WTC11 (cell line): ENCODE measurements at regions not wholly inside any gene's neighbourhood (a gene's known extent, or its start where the extent isn't known, plus 50 kb on each side); places are given as distances from the start of the nearest gene placed in this dataset.

Experiments
- ATAC-seq: fragments of 200-7000 bp; cut with Tn5 transposase; 2 replicates; pipeline ENCODE4 v1.10.0; 2021; ENCODE audit warnings: mild to moderate bottlenecking, moderate library complexity
- CTCF ChIA-PET: fragments of 300-600 bp; sonication (Branson Sonifier 250); formaldehyde crosslinking; loops from one replicate; lab custom pipeline; 2021; ENCODE audit warnings: antibody characterized with exemption; lab: Charles Lee
- POLR2A ChIA-PET: fragments of 350-600 bp; sonication (Branson Sonifier 250); formaldehyde crosslinking; loops from one replicate; lab custom pipeline; 2021; ENCODE audit warnings: antibody characterized with exemption; lab: Charles Lee
- DNase-seq: peaks from one replicate; pipeline ENCODE4 v3.0.0; 2021; ENCODE audit warnings: low spot score
- H3K27ac Mint-ChIP-seq: 2 replicates; pipeline ENCODE4 v1.8.0; 2021; ENCODE audit warnings: mixed read lengths
- H3K27me3 Mint-ChIP-seq: 2 replicates; pipeline ENCODE4 v1.8.0; 2021; ENCODE audit warnings: low read depth, mild to moderate bottlenecking, moderate library complexity, mixed read lengths
- H3K36me3 Mint-ChIP-seq: 2 replicates; pipeline ENCODE4 v1.8.0; 2021; ENCODE audit warnings: mixed read lengths
- H3K4me1 Mint-ChIP-seq: 2 replicates; pipeline ENCODE4 v1.8.0; 2022; ENCODE audit warnings: mixed read lengths
- H3K4me3 Mint-ChIP-seq: 2 replicates; pipeline ENCODE4 v1.8.0; 2021; ENCODE audit warnings: mild to moderate bottlenecking, moderate library complexity, mixed read lengths
- H3K9me3 Mint-ChIP-seq: 2 replicates; pipeline ENCODE4 v1.8.0; 2021; ENCODE audit warnings: mixed read lengths
- CREB1 ChIP-seq: sonication (generic); formaldehyde crosslinking; IDR thresholded peaks from 2 replicates; pipeline ENCODE4 v1.8.0; 2023; ENCODE audit warnings: mild to moderate bottlenecking, missing genetic modification reagents
- FOXK1 ChIP-seq: sonication (generic); formaldehyde crosslinking; IDR thresholded peaks from 2 replicates; pipeline ENCODE4 v1.8.0; 2022; ENCODE audit warnings: mild to moderate bottlenecking, moderate library complexity, missing genetic modification reagents
- IRF2 ChIP-seq: sonication (generic); formaldehyde crosslinking; IDR thresholded peaks from 2 replicates; pipeline ENCODE4 v1.8.0; 2022; ENCODE audit warnings: low read depth, missing genetic modification reagents, borderline replicate concordance
- JAZF1 ChIP-seq: fragments of 250-450 bp; sonication (Bioruptor Pico); IDR thresholded peaks from 2 replicates; pipeline ENCODE4 v1.9.0; 2021; ENCODE audit warnings: moderate library complexity, mild to moderate bottlenecking, inconsistent platforms
- JUN ChIP-seq: sonication (generic); formaldehyde crosslinking; IDR thresholded peaks from 2 replicates; pipeline ENCODE4 v1.8.0; 2023; ENCODE audit warnings: mild to moderate bottlenecking, missing genetic modification reagents
- NFATC4 ChIP-seq: fragments of 250-450 bp; sonication (Bioruptor Pico); IDR thresholded peaks from 2 replicates; pipeline ENCODE4 v1.9.0; 2021; ENCODE audit warnings: mild to moderate bottlenecking
- NFE2L1 ChIP-seq: sonication (generic); formaldehyde crosslinking; IDR thresholded peaks from 2 replicates; pipeline ENCODE4 v1.8.1; 2023; ENCODE audit warnings: missing genetic modification reagents
- NFYB ChIP-seq: sonication (generic); formaldehyde crosslinking; conservative IDR thresholded peaks from 2 replicates; pipeline ENCODE4 v1.8.0; 2022; ENCODE audit warnings: low read depth, missing genetic modification reagents
- NR1H2 ChIP-seq: sonication (generic); formaldehyde crosslinking; IDR thresholded peaks from 2 replicates; pipeline ENCODE4 v1.9.0; 2021; ENCODE audit warnings: mild to moderate bottlenecking, moderate library complexity, missing genetic modification reagents
- PRRX2 ChIP-seq: fragments of 250-450 bp; sonication (Bioruptor Pico); IDR thresholded peaks from 2 replicates; pipeline ENCODE4 v1.8.0; 2021; ENCODE audit warnings: mild to moderate bottlenecking
- SMAD4 ChIP-seq: sonication (generic); formaldehyde crosslinking; IDR thresholded peaks from 2 replicates; pipeline ENCODE4 v1.8.0; 2022; ENCODE audit warnings: mild to moderate bottlenecking, missing genetic modification reagents
- TP53 ChIP-seq: sonication (generic); formaldehyde crosslinking; IDR thresholded peaks from 2 replicates; pipeline ENCODE4 v1.8.1; 2023; ENCODE audit warnings: mild to moderate bottlenecking, missing genetic modification reagents
- ZNF138 ChIP-seq: sonication (generic); formaldehyde crosslinking; conservative IDR thresholded peaks from 2 replicates; pipeline ENCODE4 v1.8.1; 2022; ENCODE audit warnings: mild to moderate bottlenecking, moderate library complexity, missing genetic modification reagents
- ZNF219 ChIP-seq: sonication (generic); formaldehyde crosslinking; IDR thresholded peaks from 2 replicates; pipeline ENCODE4 v1.8.0; 2023; ENCODE audit warnings: missing genetic modification reagents, mild to moderate bottlenecking, borderline replicate concordance
- ZNF232 ChIP-seq: sonication (generic); formaldehyde crosslinking; IDR thresholded peaks from 2 replicates; pipeline ENCODE4 v1.8.0; 2022; ENCODE audit warnings: mild to moderate bottlenecking, missing genetic modification reagents
- ZNF317 ChIP-seq: sonication (generic); formaldehyde crosslinking; IDR thresholded peaks from 2 replicates; pipeline ENCODE4 v1.8.1; 2023; ENCODE audit warnings: low read depth, mild to moderate bottlenecking, moderate library complexity, missing genetic modification reagents, borderline replicate concordance
- ZNF396 ChIP-seq: fragments of 250-450 bp; sonication (Bioruptor Pico); IDR thresholded peaks from 2 replicates; pipeline ENCODE4 v1.8.0; 2021; ENCODE audit warnings: mild to moderate bottlenecking, moderate library complexity, borderline replicate concordance
- TF ChIP-seq, protein P1 (sequence below): sonication (generic); formaldehyde crosslinking; IDR thresholded peaks from 2 replicates; pipeline ENCODE4 v1.8.0; 2022; ENCODE audit warnings: mild to moderate bottlenecking, missing genetic modification reagents
- TF ChIP-seq, protein P2 (sequence below): sonication (generic); formaldehyde crosslinking; conservative IDR thresholded peaks from 2 replicates; pipeline ENCODE4 v1.8.1; 2022; ENCODE audit warnings: mild to moderate bottlenecking, missing genetic modification reagents
- TF ChIP-seq, protein P3 (sequence below): sonication (generic); formaldehyde crosslinking; IDR thresholded peaks from 2 replicates; pipeline ENCODE4 v1.8.1; 2022; ENCODE audit warnings: mild to moderate bottlenecking, missing genetic modification reagents, moderate library complexity, borderline replicate concordance
- TF ChIP-seq, protein P4 (sequence below): sonication (generic); formaldehyde crosslinking; IDR thresholded peaks from 2 replicates; pipeline ENCODE4 v1.8.1; 2022; ENCODE audit warnings: mild to moderate bottlenecking, moderate library complexity, missing genetic modification reagents
- TF ChIP-seq, protein P5 (sequence below): fragments of 250-450 bp; sonication (Bioruptor Pico); IDR thresholded peaks from 2 replicates; pipeline ENCODE4 v2.1.2; 2022; ENCODE audit warnings: mild to moderate bottlenecking, moderate library complexity
- TF ChIP-seq, protein P6 (sequence below): sonication (generic); formaldehyde crosslinking; IDR thresholded peaks from 2 replicates; pipeline ENCODE4 v1.8.0; 2022; ENCODE audit warnings: mild to moderate bottlenecking, missing genetic modification reagents
- TF ChIP-seq, protein P7 (sequence below): sonication (generic); formaldehyde crosslinking; IDR thresholded peaks from 2 replicates; pipeline ENCODE4 v1.8.1; 2023; ENCODE audit warnings: mild to moderate bottlenecking, missing genetic modification reagents, moderate library complexity
- TF ChIP-seq, protein P8 (sequence below): sonication (generic); formaldehyde crosslinking; IDR thresholded peaks from 2 replicates; pipeline ENCODE4 v1.8.1; 2023; ENCODE audit warnings: mild to moderate bottlenecking, missing genetic modification reagents, moderate library complexity
- TF ChIP-seq, protein P9 (sequence below): sonication (generic); formaldehyde crosslinking; IDR thresholded peaks from 2 replicates; pipeline ENCODE4 v1.8.0; 2023; ENCODE audit warnings: missing genetic modification reagents

DNA sequence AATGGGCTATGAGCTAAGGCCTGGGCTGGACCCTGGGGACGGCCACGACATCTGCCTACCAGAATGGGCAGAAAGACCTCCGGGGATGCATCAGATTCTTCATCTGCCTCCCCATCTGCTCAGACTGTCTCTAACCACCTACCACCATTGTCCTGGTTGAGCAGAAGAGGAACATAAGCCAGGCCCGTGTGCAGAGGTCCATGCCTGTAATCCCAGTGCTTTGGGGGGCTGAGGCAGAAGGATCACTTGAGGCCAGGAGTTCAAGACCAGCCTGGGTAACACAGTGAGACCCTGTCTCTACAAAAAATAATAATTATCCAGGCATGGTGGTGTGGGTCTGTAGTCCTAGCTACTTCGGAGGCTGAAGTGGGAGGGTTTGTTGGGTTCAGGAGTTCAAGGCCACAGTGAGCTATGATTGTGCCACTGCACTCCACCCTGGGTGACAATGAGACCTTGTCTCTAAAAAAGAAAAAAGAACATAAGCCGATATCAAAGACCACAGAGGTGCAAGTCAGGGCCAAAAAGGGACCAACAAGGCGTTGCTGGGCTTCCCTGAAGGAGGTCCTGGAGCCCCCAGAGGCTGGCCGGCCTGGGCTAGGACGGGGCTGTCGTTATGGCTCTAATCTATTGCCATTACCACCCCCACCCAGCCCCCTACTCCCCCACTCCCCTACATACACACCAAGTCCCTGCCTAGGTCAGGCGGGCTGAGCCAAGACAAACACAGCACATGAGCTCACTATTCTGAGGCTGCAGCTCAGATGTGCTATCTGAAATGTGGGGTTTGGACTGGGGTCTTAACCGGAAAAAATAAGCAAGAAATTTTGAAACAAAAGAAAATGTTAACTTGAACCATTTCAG lies 239.2 kb upstream of the RAB4A start:
- POLR2A ChIA-PET = no interaction called here
- H3K27ac Mint-ChIP-seq = no peak overlapping the region
- CTCF ChIA-PET = interaction anchor here (0.7 to 1.4 kb wide), 3 partner anchors 71 to 223 kb away, joined by 3 to 5 read pairs (median 4); no protein-coding TSS in a partner anchor

DNA sequence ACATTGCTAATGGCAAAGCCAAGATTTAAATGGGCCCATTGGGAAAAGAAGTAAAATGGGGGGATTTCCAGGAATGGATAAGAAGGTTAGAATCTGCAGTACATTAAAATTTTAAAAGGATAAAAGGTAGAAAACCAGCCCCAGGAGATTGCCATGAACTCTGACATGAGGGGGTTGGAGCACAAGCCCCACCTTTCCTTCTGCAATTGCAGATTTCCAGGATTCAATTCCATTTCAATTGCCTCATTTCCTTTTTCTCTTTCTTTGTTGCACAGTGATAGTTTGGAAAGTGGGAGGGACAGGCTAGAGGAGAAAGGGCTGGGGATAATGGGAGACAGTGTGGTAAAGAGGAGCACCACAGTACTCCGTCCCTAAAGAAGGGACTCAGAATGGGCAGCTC lies 238.5 kb upstream of the RAB4A start:
- DNase-seq (no peak), ATAC-seq (no peak)
- Mint-ChIP-seq H3K4me1 (peaks cover 46% of the 10 kb centered on the region), H3K9me3 (no peaks in the 10 kb centered on the region; the same call in 1 of the 2 replicates), H3K4me3 (no peak overlapping the region), H3K36me3 (no peaks in the 10 kb centered on the region), H3K27ac (no peak overlapping the region), H3K27me3 (peaks cover 3% of the 10 kb centered on the region; the same call in 1 of the 2 replicates)
- CTCF ChIA-PET = interaction anchor here (0.7 to 1.4 kb wide), 3 partner anchors 70 to 223 kb away, joined by 3 to 5 read pairs (median 4); no protein-coding TSS in a partner anchor
- POLR2A ChIA-PET = no interaction called here
- TF ChIP-seq, protein P1, sequence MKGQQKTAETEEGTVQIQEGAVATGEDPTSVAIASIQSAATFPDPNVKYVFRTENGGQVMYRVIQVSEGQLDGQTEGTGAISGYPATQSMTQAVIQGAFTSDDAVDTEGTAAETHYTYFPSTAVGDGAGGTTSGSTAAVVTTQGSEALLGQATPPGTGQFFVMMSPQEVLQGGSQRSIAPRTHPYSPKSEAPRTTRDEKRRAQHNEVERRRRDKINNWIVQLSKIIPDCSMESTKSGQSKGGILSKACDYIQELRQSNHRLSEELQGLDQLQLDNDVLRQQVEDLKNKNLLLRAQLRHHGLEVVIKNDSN (CRISPR knock-in tag) = no peak
- TF ChIP-seq SMAD4 (CRISPR knock-in tag) (no peak), ZNF232 (no peak), ZNF138 (CRISPR knock-in tag) (no peak), TP53 (CRISPR knock-in tag) (no peak), IRF2 (CRISPR knock-in tag) (no peak), PRRX2 (CRISPR knock-in tag) (no peak), CREB1 (no peak), ZNF219 (CRISPR knock-in tag) (no peak)
- TF ChIP-seq, protein P2, sequence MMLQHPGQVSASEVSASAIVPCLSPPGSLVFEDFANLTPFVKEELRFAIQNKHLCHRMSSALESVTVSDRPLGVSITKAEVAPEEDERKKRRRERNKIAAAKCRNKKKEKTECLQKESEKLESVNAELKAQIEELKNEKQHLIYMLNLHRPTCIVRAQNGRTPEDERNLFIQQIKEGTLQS (CRISPR knock-in tag) = no peak
- TF ChIP-seq, protein P3, sequence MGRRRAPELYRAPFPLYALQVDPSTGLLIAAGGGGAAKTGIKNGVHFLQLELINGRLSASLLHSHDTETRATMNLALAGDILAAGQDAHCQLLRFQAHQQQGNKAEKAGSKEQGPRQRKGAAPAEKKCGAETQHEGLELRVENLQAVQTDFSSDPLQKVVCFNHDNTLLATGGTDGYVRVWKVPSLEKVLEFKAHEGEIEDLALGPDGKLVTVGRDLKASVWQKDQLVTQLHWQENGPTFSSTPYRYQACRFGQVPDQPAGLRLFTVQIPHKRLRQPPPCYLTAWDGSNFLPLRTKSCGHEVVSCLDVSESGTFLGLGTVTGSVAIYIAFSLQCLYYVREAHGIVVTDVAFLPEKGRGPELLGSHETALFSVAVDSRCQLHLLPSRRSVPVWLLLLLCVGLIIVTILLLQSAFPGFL (CRISPR knock-in tag) = no peak
- TF ChIP-seq, protein P4, sequence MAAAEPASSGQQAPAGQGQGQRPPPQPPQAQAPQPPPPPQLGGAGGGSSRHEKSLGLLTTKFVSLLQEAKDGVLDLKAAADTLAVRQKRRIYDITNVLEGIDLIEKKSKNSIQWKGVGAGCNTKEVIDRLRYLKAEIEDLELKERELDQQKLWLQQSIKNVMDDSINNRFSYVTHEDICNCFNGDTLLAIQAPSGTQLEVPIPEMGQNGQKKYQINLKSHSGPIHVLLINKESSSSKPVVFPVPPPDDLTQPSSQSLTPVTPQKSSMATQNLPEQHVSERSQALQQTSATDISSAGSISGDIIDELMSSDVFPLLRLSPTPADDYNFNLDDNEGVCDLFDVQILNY (CRISPR knock-in tag) = no peak

More for the DNA sequence above, 239.2 kb upstream of the RAB4A start:
- H3K36me3 Mint-ChIP-seq = no peaks in the 10 kb centered on the region
- H3K4me1 Mint-ChIP-seq = peaks cover 52% of the 10 kb centered on the region
- H3K9me3 Mint-ChIP-seq = no peaks in the 10 kb centered on the region; the same call in 1 of the 2 replicates
- ATAC-seq (no peak), DNase-seq (no peak)
- no peak for TF ChIP-seq NFE2L1 (CRISPR knock-in tag)
- TF ChIP-seq, protein P5, sequence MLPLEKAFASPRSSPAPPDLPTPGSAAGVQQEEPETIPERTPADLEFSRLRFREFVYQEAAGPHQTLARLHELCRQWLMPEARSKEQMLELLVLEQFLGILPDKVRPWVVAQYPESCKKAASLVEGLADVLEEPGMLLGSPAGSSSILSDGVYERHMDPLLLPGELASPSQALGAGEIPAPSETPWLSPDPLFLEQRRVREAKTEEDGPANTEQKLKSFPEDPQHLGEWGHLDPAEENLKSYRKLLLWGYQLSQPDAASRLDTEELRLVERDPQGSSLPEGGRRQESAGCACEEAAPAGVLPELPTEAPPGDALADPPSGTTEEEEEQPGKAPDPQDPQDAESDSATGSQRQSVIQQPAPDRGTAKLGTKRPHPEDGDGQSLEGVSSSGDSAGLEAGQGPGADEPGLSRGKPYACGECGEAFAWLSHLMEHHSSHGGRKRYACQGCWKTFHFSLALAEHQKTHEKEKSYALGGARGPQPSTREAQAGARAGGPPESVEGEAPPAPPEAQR (CRISPR knock-in tag) = no peak
- no peak for TF ChIP-seq ZNF317 (CRISPR knock-in tag)
- TF ChIP-seq FOXK1 = no peak
- TF ChIP-seq ZNF219 (CRISPR knock-in tag) = no peak
- TF ChIP-seq NFYB = no peak
- no peak for TF ChIP-seq NR1H2
- TF ChIP-seq NFATC4 (CRISPR knock-in tag) = no peak
- TF ChIP-seq, protein P6, sequence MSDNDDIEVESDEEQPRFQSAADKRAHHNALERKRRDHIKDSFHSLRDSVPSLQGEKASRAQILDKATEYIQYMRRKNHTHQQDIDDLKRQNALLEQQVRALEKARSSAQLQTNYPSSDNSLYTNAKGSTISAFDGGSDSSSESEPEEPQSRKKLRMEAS (CRISPR knock-in tag) = no peak
- TF ChIP-seq, protein P7, sequence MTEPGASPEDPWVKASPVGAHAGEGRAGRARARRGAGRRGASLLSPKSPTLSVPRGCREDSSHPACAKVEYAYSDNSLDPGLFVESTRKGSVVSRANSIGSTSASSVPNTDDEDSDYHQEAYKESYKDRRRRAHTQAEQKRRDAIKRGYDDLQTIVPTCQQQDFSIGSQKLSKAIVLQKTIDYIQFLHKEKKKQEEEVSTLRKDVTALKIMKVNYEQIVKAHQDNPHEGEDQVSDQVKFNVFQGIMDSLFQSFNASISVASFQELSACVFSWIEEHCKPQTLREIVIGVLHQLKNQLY (CRISPR knock-in tag) = no peak
- TF ChIP-seq JUN = no peak
- no peak for TF ChIP-seq ZNF396
- no peak for TF ChIP-seq JAZF1
- TF ChIP-seq, protein P2 (CRISPR knock-in tag) = no peak
- TF ChIP-seq, protein P8, sequence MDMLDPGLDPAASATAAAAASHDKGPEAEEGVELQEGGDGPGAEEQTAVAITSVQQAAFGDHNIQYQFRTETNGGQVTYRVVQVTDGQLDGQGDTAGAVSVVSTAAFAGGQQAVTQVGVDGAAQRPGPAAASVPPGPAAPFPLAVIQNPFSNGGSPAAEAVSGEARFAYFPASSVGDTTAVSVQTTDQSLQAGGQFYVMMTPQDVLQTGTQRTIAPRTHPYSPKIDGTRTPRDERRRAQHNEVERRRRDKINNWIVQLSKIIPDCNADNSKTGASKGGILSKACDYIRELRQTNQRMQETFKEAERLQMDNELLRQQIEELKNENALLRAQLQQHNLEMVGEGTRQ (CRISPR knock-in tag) = no peak
- TF ChIP-seq, protein P9, sequence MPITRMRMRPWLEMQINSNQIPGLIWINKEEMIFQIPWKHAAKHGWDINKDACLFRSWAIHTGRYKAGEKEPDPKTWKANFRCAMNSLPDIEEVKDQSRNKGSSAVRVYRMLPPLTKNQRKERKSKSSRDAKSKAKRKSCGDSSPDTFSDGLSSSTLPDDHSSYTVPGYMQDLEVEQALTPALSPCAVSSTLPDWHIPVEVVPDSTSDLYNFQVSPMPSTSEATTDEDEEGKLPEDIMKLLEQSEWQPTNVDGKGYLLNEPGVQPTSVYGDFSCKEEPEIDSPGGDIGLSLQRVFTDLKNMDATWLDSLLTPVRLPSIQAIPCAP = no peak
- peaks cover 7% of the 10 kb centered on the region for H3K27me3 Mint-ChIP-seq
- H3K4me3 Mint-ChIP-seq = no peak overlapping the region
